ENCODE measurements at regions not wholly inside any gene's neighbourhood (a gene's known extent, or its start where the extent isn't known, plus 50 kb on each side); places are given as distances from the start of the nearest gene placed in this dataset.

GRCh38 chr5:120043431-120043830 is 414.1 kb downstream of the FAM170A start:
- in situ Hi-C loops (cut with MboI): no loop called here
- ChIA-PET POLR2A (no interaction called here), CTCF (ENCODE audit: low intra/inter-chr PET ratio) (no interaction called here)
- Histone ChIP-seq H3K9me1 (ENCODE audit: control insufficient read depth, insufficient read depth, low read length) (no peaks in the 10 kb centered on the region), H3K27me3 (ENCODE audit: control insufficient read depth in 2 of 2, insufficient read depth in 2 of 2, low read length in 2 of 2) (no peaks in the 10 kb centered on the region), H3K9me3 (replicated peaks; ENCODE audit: control insufficient read depth, insufficient read depth, low read depth, low read length) (no peaks in the 10 kb centered on the region), H4K20me1 (replicated peaks; ENCODE audit: control insufficient read depth, insufficient read depth, low read length) (no peaks in the 10 kb centered on the region), H2AFZ (ENCODE audit: low read depth, low read length) (no peak overlapping the region), H3K36me3 (ENCODE audit: control insufficient read depth, insufficient read depth, low read length) (no peaks in the 10 kb centered on the region), H3K4me3 (no peak overlapping the region), H3K79me2 (ENCODE audit: control insufficient read depth, insufficient read depth, low read length) (no peaks in the 10 kb centered on the region), H3K4me2 (ENCODE audit: insufficient read depth, low read length) (no peak overlapping the region), H3K4me1 (replicated peaks in 1 of 2; ENCODE audit: control insufficient read depth in 2 of 2, insufficient read depth in 2 of 2, low read length in 2 of 2) (no peaks in the 10 kb centered on the region), H3K9ac (ENCODE audit: insufficient read depth in 1 of 2, low read depth in 2 of 2, low read length in 2 of 2) (no peak overlapping the region), H3K27ac (ENCODE audit: extremely low read depth, low read depth, low read length) (no peak overlapping the region)
- TF ChIP-seq GABPA (tag; conservative IDR thresholded peaks at IDR 0.05; ENCODE audit: low read depth) (no peak), ZNF740 (CRISPR knock-in tag; IDR thresholded peaks at IDR 0.05) (no peak), ZNF740 (tag; IDR thresholded peaks at IDR 0.05) (no peak), E2F5 (CRISPR knock-in tag; IDR thresholded peaks at IDR 0.05) (no peak), ELF2 (CRISPR knock-in tag; IDR thresholded peaks at IDR 0.05) (no peak), EGR1 (conservative IDR thresholded peaks at IDR 0.05) (no peak), CCAR2 (IDR thresholded peaks at IDR 0.05; ENCODE audit: low read depth, low read length) (no peak), BACH1 (tag; IDR thresholded peaks at IDR 0.05) (no peak), PREB (CRISPR knock-in tag; IDR thresholded peaks at IDR 0.05) (no peak), ZNF354B (CRISPR knock-in tag; IDR thresholded peaks at IDR 0.05) (no peak), ELF4 (CRISPR knock-in tag; IDR thresholded peaks at IDR 0.05) (no peak), ZNF444 (CRISPR knock-in tag; IDR thresholded peaks at IDR 0.05) (no peak)
- no peak for DNase-seq (ENCODE audit: extremely low read depth in 1 of 4, low spot score in 3 of 4)
- no peak for FAIRE-seq
- BruUV-seq (replicated peaks): no TSS peak
- ATAC-seq: no peak
- intact Hi-C loops (cut with micrococcal nuclease): no loop called here

Measured in K562 (cell line).